H4 (cell line): ENCODE measurements at regions not wholly inside any gene's neighbourhood (a gene's known extent, or its start where the extent isn't known, plus 50 kb on each side); places are given as distances from the start of the nearest gene placed in this dataset.

Experiments used
- DNase-seq: peaks from one replicate; pipeline ENCODE4 v3.0.0-alpha.2; 2015; ENCODE audit warnings: low spot score

GRCh38 chr2:207257251-207258250 is 91.8 kb upstream of the KLF7 start:
- no peak for DNase-seq

DNA sequence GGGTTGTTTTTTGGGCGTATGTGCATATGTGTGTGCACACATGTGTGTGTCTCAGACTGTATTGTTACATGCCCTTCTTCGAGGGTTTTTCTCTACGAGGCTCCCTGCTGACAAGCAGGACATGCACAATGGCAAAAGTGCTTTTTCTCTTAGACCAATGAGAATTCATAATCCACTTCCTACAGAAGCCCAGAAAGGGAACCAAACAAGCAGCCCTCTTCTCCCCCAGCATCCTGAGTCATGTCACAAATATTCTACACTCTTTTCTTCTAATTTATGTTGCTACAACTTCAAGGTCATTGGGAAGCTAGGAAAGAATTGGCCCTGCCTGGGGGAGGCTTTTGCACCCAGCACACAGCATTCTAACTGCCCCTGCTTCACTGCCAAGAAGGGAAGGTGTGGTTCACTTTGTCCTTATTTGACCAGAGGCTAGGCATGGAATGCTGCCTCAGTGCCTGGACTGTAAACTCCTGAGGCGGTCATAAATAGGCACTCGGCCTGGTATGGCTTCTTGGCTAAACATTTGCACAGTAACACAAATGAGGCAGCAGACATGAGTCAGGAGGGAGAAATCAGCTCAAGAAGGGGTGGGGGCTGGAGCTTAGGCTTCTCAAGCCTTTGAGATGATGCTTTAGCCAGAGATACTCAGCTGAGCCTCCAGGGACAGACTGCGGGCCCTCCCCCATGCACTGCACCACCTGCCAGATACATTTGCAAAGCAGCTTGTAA is 92.7 kb upstream of the KLF7 start:
- DNase-seq, result peak; percentile 83

GRCh38 chr2:207260021-207260420 is 94.3 kb upstream of the KLF7 start:
- no peak for DNase-seq

DNA sequence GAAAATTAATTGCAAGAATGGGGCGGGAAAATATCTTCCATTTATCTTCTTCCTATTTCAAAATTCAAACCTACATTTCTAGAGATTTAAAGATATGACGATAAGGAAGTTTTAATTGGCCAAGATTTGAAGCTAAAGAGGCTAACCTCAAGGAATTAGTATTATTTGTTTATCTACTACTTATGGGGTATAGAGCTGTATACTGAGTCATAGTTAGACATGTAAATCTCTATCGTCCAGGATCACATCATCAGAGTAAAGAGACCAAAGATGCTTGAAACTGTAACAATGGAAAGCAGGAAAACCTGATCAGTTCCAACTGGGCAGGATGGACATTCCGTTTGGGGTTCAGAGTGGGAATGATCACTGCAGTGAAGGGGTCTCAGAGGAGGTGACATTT is 95.2 kb upstream of the KLF7 start:
- DNase-seq, result no peak

GRCh38 chr2:207264310-207264709 is 98.6 kb upstream of the KLF7 start:
- no peak for DNase-seq

DNA sequence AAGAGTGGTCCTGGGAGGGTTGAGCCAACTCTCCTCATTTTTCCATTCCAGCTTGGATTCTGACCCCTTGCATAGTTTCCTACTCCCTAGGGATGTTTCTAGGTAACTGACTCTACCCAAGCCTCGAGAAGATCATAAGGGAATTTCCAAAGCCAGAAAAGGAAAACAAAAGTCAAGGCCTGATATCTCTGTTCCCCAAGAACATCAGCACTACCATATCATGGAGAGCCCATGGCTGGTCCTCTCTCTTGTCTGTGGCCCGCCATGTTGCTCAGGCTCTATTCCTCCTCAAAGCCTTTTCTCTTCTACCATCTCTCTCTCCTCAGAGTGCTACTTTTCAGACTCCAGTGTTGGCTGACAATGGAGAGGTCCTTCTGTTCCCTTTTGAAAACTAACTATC is 99.6 kb upstream of the KLF7 start:
- DNase-seq, result no peak

DNA sequence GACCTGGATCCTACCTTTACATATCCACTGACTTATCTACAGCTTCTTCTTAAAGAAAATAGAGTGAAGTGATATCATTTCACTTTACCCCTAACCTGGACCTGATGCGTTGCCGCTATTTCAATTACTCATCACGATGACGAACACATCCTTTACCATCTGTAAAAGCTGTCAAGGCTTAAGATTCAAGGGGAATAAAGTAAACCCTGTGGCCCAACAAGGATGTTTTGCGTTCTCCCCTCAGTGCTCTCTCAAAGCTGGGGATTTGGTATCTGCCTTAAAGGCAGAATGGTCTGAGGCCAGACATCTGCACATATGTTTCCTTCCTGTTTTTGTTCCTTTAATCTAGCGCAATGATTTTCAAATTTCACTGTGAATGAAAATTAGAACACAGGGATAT is 100.1 kb upstream of the KLF7 start:
- no peak for DNase-seq

DNA sequence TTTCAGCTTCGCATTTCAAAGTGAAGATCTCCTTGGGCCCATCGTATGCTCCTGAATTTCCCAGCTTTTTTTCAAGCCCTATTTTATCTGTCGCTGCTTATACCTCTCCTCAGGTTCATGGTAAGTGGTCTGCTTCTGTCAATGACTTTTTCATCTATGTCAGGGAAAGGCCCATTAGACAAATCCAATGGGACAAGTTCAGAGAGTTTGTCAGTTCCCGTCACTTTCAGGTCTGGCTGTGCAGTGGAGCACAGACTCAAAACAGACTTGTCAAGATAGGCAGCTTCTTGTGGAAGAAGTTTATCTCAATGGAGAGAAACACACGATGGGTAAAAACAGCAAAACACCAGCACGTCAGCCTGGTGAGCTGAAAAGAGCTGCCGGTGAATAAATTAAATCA is 100.9 kb upstream of the KLF7 start:
- DNase-seq, result no peak

DNA sequence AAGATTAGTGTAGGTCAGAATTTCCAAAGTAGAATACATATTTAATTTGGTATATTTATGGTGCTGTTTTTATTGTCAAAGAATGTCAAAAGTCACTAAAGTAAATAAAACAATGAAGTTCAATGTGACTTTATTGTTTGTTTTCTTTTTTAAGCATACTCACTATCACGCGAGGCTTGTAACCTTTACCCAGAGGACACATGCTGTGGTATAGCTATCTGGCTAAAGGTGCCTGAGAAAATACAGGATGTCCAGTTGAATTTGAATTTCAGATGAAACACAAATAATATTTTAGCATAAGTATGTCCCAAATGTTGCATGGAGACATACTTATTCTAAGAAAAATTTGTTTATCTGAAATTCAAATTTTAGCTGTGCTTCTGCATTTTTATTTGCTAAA is 103.3 kb upstream of the KLF7 start:
- no peak for DNase-seq

GRCh38 chr2:207274530-207275189 is 108.9 kb upstream of the KLF7 start:
- DNase-seq, result no peak

DNA sequence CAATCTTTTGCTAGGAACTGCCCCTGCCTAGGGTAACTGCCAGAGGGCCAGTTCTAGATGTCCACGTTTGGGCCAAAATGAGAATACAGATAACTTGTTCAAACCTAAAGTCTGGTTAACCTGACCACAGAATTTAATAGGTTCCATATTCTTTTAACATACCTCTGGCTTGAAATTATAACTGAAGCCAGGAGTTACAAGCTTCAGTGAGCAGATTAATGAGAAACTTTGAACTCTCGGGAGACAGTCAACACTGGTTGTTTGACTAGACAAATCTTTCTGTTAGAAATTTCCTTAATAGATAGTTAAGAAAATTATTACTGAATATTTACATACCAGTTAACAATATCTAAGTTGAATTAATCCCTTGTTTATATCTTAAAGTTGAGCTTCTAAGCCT is 110.0 kb upstream of the KLF7 start:
- DNase-seq, result no peak

DNA sequence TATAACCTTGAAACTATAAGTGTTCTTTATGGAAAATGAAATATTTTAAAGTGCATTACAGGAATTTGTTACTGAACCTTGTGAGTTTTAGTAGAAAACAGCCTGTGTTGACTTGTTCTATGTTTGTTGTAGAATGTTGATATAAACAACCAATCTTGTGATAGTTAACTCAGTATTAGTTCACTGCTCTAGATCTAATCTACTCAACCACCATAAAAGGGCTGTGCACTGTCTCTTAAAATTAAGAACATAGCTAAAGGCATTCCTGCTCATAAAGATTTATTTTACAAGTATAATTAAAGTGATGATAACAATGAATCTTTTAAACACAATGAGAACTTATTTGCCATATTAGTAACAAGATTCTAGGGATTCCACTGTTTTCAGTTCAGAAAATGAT is 110.5 kb upstream of the KLF7 start:
- DNase-seq, result no peak

DNA sequence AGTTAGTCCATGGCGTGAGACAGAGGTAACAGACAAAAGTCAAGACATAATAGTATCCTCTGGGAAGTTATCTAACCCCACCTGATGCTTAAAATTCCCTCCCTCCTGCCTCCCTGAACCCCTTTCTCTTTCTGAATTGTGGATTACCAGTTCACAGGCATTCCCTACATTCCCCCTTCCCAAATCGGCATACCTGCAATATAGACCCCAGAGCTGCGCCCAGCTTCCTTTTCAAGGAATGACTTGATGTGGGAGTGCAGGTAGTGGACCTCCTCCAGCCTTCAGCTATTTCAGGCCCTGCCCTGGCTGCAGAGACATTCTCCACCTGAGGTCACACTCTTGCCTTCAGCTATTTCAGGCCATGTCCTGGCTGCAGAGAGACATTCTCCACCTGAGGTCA is 111.1 kb upstream of the KLF7 start:
- no peak for DNase-seq

GRCh38 chr2:207279520-207279919 is 113.8 kb upstream of the KLF7 start:
- no peak for DNase-seq

GRCh38 chr2:207281436-207281835 is 115.7 kb upstream of the KLF7 start:
- DNase-seq, result no peak

- no peak for DNase-seq
These were observed 117.2 kb upstream of the KLF7 start for GRCh38 chr2:207282916-207283315.

DNA sequence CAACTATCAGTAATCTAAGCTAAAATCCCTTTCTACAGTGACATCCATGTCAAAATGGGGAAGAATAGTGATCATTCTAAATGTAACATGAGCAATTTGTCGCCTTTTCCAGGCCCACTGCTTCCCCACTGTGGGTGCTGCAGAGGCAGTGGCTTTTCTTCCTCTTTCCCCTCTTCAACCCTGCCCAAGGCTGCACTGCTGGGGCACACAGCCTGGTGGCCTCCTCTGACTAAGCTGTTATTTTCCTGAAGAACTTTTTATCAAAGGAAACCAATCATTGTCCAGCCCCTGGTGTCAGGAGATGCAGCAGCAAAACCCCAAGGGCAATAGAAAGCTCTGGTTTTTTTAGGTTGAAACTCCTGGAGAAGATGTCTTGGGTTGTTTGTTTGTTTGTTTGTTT is 117.6 kb upstream of the KLF7 start:
- DNase-seq, result no peak

- no peak for DNase-seq
These were observed 119.1 kb upstream of the KLF7 start for GRCh38 chr2:207284556-207285472.

- no peak for DNase-seq
These were observed 119.7 kb upstream of the KLF7 start for GRCh38 chr2:207285473-207285815.

DNA sequence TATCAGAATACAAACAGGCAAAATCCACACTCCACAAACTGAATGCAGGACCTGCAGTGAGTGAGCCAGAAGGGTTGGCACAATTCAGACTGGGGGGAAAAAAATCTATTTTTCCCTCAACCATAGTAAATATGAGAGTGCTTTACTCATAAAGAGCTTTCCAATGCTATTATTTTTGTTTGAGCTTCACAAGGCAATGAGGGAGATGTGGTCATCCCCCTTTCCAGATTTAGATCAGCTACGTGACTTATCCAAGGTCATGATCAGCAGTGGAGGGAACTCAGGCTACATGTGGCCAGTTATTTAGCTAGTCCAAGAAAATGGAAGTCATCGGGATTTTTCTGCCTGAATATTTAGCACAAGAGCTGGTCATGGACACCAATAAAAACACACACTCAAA is 120.4 kb upstream of the KLF7 start:
- DNase-seq, result no peak

DNA sequence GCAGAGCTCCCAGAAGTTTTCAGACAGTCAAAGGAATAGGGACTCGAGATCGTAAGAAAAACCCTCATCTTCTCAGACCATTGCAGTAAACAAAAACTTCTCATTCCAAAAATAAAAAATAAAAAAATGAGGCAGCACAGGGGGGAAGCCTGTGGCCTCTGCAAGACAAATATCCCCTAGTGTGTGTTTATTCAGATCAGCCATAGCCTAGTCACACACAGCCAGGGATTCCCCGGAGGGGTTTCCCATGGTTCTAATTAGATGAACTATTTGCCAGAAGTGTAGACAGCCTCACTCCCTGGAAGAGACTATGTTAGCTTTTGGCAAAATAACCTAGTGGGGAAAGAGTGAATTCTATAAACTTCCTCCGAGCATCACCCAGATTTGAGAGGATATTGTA is 122.9 kb upstream of the KLF7 start:
- no peak for DNase-seq
